Mesothelial cell of epicardium (in vitro differentiated cells): ENCODE measurements at regions not wholly inside any gene's neighbourhood (a gene's known extent, or its start where the extent isn't known, plus 50 kb on each side); places are given as distances from the start of the nearest gene placed in this dataset.

Source experiments
- DNase-seq, 2 experiments: peaks; one replicate each; pipeline ENCODE4 v3.0.0; 2021; ENCODE audit warnings: low spot score in 2 of 2; ENCODE audit not compliant: unreplicated experiment in 2 of 2
- H3K27ac Mint-ChIP-seq: 2 replicates; pipeline ENCODE4 v1.8.0; 2021; ENCODE audit warnings: mixed read lengths
- H3K27me3 Mint-ChIP-seq: 2 replicates; pipeline ENCODE4 v1.8.0; 2021; ENCODE audit warnings: low read depth, mixed read lengths
- H3K36me3 Mint-ChIP-seq: 2 replicates; pipeline ENCODE4 v1.8.0; 2021; ENCODE audit warnings: mixed read lengths
- H3K4me1 Mint-ChIP-seq: 2 replicates; pipeline ENCODE4 v1.8.0; 2021; ENCODE audit warnings: mixed read lengths
- H3K4me3 Mint-ChIP-seq: 2 replicates; pipeline ENCODE4 v1.8.0; 2021; ENCODE audit warnings: mild to moderate bottlenecking, moderate library complexity, mixed read lengths
- H3K9me3 Mint-ChIP-seq: 2 replicates; pipeline ENCODE4 v1.8.0; 2021; ENCODE audit warnings: mixed read lengths
- TF ChIP-seq, protein P1 (sequence below): fragments of 200-600 bp; sonication (generic); IDR thresholded peaks from one replicate; pipeline ENCODE4 v1.5.0; 2021; ENCODE audit warnings: antibody characterized with exemption; ENCODE audit not compliant: unreplicated experiment

GRCh38 chr1:164131949-164132348, 427.0 kb upstream of the PBX1 start:
- Mint-ChIP-seq H3K27me3 (no peaks in the 10 kb centered on the region), H3K27ac (no peak overlapping the region), H3K36me3 (no peaks in the 10 kb centered on the region), H3K9me3 (peaks cover 6% of the 10 kb centered on the region), H3K4me3 (no peak overlapping the region), H3K4me1 (no peaks in the 10 kb centered on the region)
- DNase-seq = no peak
- TF ChIP-seq, protein P1, sequence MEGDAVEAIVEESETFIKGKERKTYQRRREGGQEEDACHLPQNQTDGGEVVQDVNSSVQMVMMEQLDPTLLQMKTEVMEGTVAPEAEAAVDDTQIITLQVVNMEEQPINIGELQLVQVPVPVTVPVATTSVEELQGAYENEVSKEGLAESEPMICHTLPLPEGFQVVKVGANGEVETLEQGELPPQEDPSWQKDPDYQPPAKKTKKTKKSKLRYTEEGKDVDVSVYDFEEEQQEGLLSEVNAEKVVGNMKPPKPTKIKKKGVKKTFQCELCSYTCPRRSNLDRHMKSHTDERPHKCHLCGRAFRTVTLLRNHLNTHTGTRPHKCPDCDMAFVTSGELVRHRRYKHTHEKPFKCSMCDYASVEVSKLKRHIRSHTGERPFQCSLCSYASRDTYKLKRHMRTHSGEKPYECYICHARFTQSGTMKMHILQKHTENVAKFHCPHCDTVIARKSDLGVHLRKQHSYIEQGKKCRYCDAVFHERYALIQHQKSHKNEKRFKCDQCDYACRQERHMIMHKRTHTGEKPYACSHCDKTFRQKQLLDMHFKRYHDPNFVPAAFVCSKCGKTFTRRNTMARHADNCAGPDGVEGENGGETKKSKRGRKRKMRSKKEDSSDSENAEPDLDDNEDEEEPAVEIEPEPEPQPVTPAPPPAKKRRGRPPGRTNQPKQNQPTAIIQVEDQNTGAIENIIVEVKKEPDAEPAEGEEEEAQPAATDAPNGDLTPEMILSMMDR = no peak

DNA sequence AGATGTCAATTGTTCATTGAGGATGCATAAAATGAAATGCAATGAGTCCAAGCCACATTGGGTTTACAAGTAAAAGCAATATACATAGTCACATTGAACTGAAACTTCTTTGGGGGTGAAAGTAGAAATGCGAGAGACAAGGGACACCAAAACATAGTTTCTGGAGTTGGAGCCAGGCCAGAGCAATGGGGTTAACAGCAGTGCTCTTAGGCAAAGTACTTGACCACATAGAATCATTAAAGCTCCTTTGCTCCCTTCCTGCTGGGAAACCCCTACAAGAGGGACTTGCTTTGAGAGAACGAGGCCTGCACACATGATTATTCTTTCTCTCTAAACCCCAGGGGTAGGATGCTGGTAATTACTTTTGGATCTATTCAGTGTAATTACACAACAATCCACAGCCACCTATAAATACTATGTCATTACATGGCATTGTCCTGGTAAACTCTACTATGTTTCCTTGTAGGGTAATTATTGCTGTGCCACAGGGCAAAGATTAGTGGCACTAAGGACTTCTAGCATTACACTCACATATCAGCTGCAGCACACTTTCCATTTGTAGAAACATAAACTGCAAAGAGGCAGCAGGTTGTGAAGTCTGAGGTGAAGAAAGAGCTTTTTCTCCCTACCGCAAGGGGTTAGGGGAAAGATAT, 421.6 kb upstream of the PBX1 start:
- TF ChIP-seq, protein P1 = no peak
- no peaks in the 10 kb centered on the region for H3K36me3 Mint-ChIP-seq
- no peaks in the 10 kb centered on the region for H3K9me3 Mint-ChIP-seq
- no peak overlapping the region for H3K27ac Mint-ChIP-seq
- no peak for DNase-seq
- H3K27me3 Mint-ChIP-seq = no peaks in the 10 kb centered on the region
- no peak overlapping the region for H3K4me3 Mint-ChIP-seq
- H3K4me1 Mint-ChIP-seq = peaks cover 9% of the 10 kb centered on the region

DNA sequence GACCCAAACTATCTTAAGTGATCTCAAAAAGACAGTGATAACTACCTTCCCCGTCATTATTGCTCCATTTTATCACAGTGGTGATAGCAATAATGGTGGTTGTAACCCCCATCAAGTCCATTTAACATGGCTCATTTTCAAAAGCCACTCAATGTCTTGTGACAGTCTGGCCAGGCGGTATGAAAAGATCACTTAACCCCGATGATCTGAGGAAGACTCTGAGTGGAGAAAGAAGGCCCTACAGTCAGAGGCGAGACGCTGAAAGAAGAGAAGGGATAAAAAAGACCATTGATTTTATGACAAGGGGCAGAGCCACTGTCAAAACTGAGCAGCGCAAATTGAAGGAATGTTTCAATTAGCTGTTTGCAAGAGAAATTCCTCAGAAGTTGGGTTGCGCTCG, 417.2 kb upstream of the PBX1 start:
- H3K4me1 Mint-ChIP-seq = peaks cover 9% of the 10 kb centered on the region
- no peaks in the 10 kb centered on the region for H3K9me3 Mint-ChIP-seq
- no peak overlapping the region for H3K27ac Mint-ChIP-seq
- no peak for DNase-seq
- no peaks in the 10 kb centered on the region for H3K36me3 Mint-ChIP-seq
- TF ChIP-seq, protein P1 = no peak
- H3K4me3 Mint-ChIP-seq = no peak overlapping the region
- H3K27me3 Mint-ChIP-seq = no peaks in the 10 kb centered on the region

- DNase-seq = no peak
- Mint-ChIP-seq H3K9me3 (no peaks in the 10 kb centered on the region), H3K27ac (no peak overlapping the region), H3K4me3 (no peak overlapping the region), H3K27me3 (no peaks in the 10 kb centered on the region), H3K4me1 (peaks cover 7% of the 10 kb centered on the region), H3K36me3 (no peaks in the 10 kb centered on the region)
- TF ChIP-seq, protein P1 = no peak
These were observed 404.4 kb upstream of the PBX1 start for GRCh38 chr1:164154622-164155021.

DNA sequence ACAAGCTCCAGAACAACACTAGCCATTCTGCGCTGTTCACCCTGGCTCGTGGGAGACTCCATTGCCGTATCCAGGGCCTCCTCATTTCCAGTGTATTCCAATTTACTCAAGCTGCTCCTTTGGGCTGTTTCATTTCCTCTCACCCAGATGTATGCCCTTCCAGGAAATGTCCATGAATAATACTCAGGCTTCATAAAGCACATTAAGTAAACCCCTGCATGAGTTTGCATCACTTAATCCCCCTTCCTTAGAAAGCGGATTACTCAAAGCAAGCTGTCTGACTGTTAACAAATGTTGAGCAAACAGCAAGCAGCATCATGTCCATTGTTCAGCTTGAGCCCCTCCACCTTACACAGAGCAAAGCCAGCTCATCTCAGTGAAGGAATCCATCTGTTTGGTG, 403.6 kb upstream of the PBX1 start:
- no peak for DNase-seq
- Mint-ChIP-seq H3K36me3 (no peaks in the 10 kb centered on the region), H3K27me3 (no peaks in the 10 kb centered on the region), H3K4me3 (no peak overlapping the region), H3K4me1 (peaks cover 7% of the 10 kb centered on the region), H3K27ac (peak overlapping the region; percentile 33), H3K9me3 (peaks cover 5% of the 10 kb centered on the region)
- TF ChIP-seq, protein P1 = no peak
